ENCODE measurements at regions not wholly inside any gene's neighbourhood (a gene's known extent, or its start where the extent isn't known, plus 50 kb on each side); places are given as distances from the start of the nearest gene placed in this dataset.

- TF ChIP-seq POLR2A (IDR thresholded peaks at IDR 0.05) (no peak), CTCF (IDR thresholded peaks at IDR 0.05 in 4 of 5, conservative IDR thresholded peaks at IDR 0.05 in 1 of 5) (no peak)
Measured at GRCh38 chr13:109671919-109672318, 114.5 kb downstream of the IRS2 start.

All from gastrocnemius medialis (tissue), 4 donors.